ENCODE measurements at regions not wholly inside any gene's neighbourhood (a gene's known extent, or its start where the extent isn't known, plus 50 kb on each side); places are given as distances from the start of the nearest gene placed in this dataset.
A peak's percentile ranks its signal among the peaks of the same experiment; 100 is the strongest.

- no peak for DNase-seq
These were observed 71.0 kb upstream of the WDR26 start for GRCh38 chr1:224505454-224506093.

GRCh38 chr1:224506141-224506814 is 71.7 kb upstream of the WDR26 start:
- no peak for DNase-seq

GRCh38 chr1:224507771-224508523 is 73.3 kb upstream of the WDR26 start:
- no peak for DNase-seq

DNA sequence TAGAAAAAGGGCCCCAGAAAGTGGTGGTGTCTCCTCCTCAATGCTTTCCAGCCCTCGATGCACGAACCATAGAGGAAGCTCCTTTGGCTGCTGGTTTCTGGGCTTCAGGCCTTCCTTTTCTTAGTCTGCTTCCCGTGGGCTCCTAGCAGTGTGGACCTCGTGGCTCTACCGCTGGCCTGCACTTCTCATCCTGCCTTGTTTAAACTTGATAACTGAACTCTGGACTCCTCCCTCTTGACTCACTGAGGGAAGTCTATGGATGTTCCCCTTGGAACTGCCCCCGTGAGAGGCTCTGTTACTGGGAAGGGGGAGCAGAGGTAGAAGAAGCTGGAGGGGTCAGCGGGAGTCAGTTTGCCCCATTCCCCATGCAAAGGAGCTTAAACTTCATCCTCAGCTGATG is 75.3 kb upstream of the WDR26 start:
- DNase-seq = no peak

DNA sequence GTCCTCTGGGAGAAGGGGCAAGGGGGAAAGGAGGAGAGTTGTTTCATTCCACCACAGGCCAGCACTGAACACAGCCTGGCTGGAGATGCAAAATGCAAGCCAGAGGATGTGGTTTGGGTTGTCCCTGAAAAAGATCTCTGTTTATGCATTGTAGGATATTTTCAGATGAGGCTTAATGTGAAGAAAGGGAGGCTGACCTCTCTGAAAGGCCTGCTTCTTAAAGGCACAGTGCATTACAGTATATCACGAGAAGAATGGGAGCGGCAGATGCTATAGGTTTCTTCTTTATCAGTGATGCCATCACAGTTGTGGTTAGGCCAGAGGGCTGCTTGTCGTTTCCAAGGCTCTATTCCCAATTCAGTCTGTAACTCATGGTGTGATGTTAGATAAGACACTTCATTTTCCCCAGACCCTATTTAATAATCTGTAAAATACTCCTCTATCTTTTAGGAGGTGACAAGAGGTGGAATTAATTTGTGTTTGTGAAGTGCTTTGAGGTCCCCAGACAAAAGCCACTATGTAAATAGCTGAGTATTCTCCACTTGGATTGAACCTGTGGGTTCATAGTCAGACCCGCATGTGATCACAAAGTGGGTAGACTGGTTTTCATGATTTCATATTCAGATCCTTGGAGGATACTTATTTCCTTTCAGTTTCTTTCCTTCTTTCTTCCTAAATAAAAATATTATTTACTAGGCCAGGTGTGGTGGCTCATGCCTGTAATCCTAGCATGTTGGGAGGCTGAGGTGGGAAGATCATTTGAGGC is 76.5 kb upstream of the WDR26 start:
- no peak for DNase-seq

GRCh38 chr1:224512600-224513151 is 78.1 kb upstream of the WDR26 start:
- DNase-seq = no peak

GRCh38 chr1:224513383-224513782 is 78.8 kb upstream of the WDR26 start:
- DNase-seq = no peak

DNA sequence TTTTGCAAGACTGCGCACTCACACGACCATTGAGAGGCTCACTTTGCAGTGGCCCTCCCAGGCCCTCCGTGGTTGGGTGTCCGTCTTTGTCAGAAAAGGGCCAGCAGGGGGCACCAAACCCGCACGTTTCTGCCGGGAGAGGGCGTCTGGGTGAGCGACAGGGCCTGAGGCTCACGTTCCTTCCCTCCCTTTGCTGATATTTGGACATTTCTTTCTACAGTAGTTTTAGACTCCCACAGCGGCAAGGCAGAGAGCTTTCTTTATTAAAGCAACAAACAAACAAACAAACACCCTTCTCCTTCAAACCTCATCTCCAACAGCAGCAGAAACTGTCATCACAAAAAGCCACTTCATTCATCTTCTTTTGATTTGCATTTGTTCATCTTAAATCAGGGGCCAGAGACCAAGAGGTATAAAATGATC is 79.2 kb upstream of the WDR26 start:
- peak; percentile 83 for DNase-seq

DNA sequence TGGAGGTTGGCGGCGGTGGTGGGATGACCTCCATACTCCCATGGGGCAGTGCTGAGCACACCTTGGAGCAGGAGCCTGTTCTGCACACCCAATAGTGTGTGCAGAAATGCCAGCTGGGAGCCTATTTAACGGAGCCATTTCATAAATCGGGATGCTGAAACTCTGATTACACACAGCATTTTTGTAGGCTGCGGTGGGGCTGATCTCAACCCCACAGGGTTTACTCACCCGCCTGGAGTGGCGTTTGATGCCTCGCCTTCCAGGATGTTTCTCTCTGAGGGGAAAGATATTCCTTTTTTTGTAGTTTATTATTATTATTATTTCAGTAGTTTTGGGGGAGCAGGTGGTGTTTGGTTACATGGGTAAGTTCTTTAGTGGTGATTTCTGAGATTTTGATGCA is 82.6 kb upstream of the WDR26 start:
- no peak for DNase-seq

- no peak for DNase-seq
These were observed 83.9 kb upstream of the WDR26 start for GRCh38 chr1:224518528-224518927.

DNA sequence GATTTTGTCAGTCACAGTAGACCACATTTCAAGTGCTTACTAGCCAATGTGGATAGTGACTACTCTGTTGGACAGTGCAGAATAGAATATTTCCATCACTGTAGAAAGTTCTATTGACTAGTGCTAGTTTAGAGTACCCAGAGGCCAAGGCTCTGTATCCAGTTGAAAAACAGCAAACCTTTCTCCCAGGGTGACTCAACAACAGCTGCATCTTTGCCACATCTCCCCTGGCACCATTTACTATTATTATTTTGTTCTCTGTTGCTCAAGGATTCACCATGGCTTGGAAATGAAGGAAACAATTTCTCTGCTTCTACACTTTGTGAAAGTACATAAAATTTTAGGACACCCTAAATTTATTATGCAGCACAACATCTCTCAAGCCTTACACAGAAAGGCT is 85.3 kb upstream of the WDR26 start:
- no peak for DNase-seq

- no peak for DNase-seq
These were observed 86.2 kb upstream of the WDR26 start for GRCh38 chr1:224520808-224521207.

DNA sequence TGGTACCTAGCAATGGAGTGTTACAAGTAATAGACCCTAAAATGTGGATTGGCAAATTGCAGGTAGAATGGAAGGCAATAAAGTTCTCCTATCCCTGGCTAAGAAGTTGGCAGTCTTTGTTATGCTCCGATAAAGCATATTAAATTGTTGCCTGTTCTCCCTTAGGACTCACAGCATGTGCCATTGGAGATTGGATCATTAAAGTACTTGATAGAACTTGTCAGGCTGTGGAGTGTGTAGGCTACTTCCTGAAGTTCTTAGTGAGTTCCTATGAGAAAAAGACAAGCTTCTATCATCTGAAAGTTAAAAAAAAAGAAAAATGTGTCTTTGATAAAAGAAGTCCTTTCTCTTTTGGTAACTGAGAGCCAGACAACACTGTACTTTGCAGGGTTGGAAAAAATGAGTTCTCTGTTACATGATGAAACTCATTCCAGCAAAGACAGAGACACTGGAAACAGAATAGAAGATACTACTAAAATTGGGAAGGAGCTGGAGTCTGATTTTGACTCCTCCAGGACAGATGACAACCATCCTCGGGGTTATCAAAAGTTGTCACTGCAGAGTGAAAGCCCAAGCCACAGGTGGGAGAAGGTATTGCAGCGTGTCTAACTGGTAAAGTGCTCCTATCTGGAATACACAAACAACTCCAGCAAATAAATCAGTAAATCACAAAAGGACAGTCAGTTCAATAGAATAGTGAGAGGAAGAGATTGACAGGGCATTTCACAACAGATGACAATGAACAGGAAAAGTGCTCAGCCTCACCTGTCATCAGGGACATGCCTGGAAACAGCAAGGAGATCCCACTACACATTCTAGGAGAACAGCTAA is 87.5 kb upstream of the WDR26 start:
- DNase-seq = no peak

GRCh38 chr1:224523676-224524075 is 89.1 kb upstream of the WDR26 start:
- DNase-seq = no peak

GRCh38 chr1:224524679-224525078 is 90.1 kb upstream of the WDR26 start:
- no peak for DNase-seq

DNA sequence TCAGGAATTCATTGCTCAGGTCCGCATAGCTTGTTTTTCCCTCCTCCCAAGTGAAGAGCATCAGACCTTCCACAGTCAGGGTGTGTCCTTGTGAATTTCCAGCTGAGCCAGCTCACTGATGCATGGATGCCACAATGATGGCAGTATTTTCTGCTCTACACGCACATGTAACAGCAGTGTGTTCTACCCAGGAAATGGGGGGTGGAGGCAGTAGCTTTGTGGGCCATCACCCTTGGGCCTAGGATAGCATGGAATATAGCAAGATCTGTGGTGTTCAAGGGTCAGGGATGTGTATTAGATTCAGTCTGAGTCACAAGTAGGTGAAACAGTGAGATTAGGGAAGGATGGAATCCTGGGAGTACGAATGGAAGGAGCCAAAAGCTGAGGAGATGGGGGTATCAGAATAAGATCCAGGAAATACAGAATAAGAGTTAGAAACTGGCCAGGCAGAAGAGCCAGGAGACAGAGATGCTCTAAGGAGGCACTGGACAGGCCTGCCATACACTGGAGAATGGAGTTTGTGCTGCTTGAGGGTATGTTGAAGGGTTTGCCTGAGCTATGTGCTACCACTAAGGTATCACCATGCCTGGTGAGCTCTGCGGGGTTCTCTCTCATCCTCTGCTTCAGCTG is 90.6 kb upstream of the CNIH3 start:
- DNase-seq = no peak

- no peak for DNase-seq
These were observed 89.3 kb upstream of the CNIH3 start for GRCh38 chr1:224526771-224527170.

GRCh38 chr1:224528900-224529299 is 87.2 kb upstream of the CNIH3 start:
- DNase-seq = no peak

- DNase-seq = no peak
These were observed 86.3 kb upstream of the CNIH3 start for GRCh38 chr1:224529844-224530243.

- DNase-seq = no peak
These were observed 82.6 kb upstream of the CNIH3 start for GRCh38 chr1:224533517-224533916.

GRCh38 chr1:224534731-224535130 is 81.4 kb upstream of the CNIH3 start:
- peak; percentile 66 for DNase-seq

- no peak for DNase-seq
These were observed 80.5 kb upstream of the CNIH3 start for GRCh38 chr1:224535641-224536040.
